Kidney (tissue), 13 donors: ENCODE measurements at regions not wholly inside any gene's neighbourhood (a gene's known extent, or its start where the extent isn't known, plus 50 kb on each side); places are given as distances from the start of the nearest gene placed in this dataset.

Experiments used
- DNase-seq, 5 donors: peaks; one replicate each; pipeline ENCODE4 v3.0.0-alpha.2; 2013 to 2020
- FAIRE-seq: peaks from 2 replicates; lab custom pipeline; 2012; peaks lifted over from hg19 to GRCh38; lab: Jason Lieb, UNC
- H3K27ac ChIP-seq, 2 donors: one replicate each; pipeline ENCODE4 v1.7.0; 2013; ENCODE audit warnings: low read depth in 2 of 2, low read length in 2 of 2, inconsistent platforms in 1 of 2
- H3K27me3 ChIP-seq: one replicate; pipeline ENCODE4 v1.7.1; 2013; ENCODE audit warnings: low read length, inconsistent platforms; ENCODE audit not compliant: control insufficient read depth, insufficient read depth
- H3K36me3 ChIP-seq, 3 donors: one replicate each; pipeline versions ENCODE4 v1.7.0 to v1.7.1; 2013; ENCODE audit warnings: low read length in 3 of 3, control low read depth in 1 of 3, inconsistent platforms in 1 of 3; ENCODE audit not compliant: insufficient read depth in 3 of 3, control insufficient read depth in 2 of 3
- H3K4me1 ChIP-seq, 3 donors: one replicate each; pipeline versions ENCODE4 v1.7.0 to v1.7.1; 2013; ENCODE audit warnings: low read length in 3 of 3, inconsistent platforms in 1 of 3, low read depth in 1 of 3; ENCODE audit not compliant: control insufficient read depth in 2 of 3, insufficient read depth in 2 of 3
- H3K4me3 ChIP-seq, 3 donors: one replicate each; pipeline versions ENCODE4 v1.7.0 to v1.8.1; 2013; ENCODE audit warnings: low read length in 3 of 3, control low read depth in 1 of 3, inconsistent platforms in 1 of 3
- H3K9ac ChIP-seq, 3 donors: one replicate each; pipeline versions ENCODE4 v1.7.0 to v1.7.1; 2013; ENCODE audit warnings: low read length in 3 of 3, control low read depth in 1 of 3, inconsistent platforms in 1 of 3
- H3K9me3 ChIP-seq, 3 donors: one replicate each; pipeline versions ENCODE4 v1.7.0 to v1.7.1; 2013; ENCODE audit warnings: low read length in 3 of 3, control low read depth in 1 of 3, inconsistent platforms in 1 of 3; ENCODE audit not compliant: control insufficient read depth in 2 of 3, insufficient read depth in 1 of 3
- intact Hi-C: fragments of 100-400 bp; cut with DNase I; formaldehyde crosslinking; loops from one replicate; pipeline ENCODE4 v1.11.1; 2022
- TF ChIP-seq, protein P1 (sequence below): IDR thresholded peaks from 3 replicates; pipeline ENCODE4 v1.5.1; 2012; ENCODE audit warnings: mild to moderate bottlenecking, moderate library complexity, borderline replicate concordance; ENCODE audit not compliant: insufficient read depth; ENCODE audit errors: extremely low read depth
- donor health status: control.
- donor health status: control.
- donor health status: control.
- donor health status: control.
- donor health status: control.
- donor health status: DM: yes; HTN: yes; CAD: no.
- donor health status: Normal renal cell carcinoma (clear cell type).

- no peak overlapping the region for H3K27ac ChIP-seq
- intact Hi-C loops, result no loop called here
- peaks cover 0 to 4% (median 0%) of the 10 kb centered on the region in 3 donors for H3K9me3 ChIP-seq
- TF ChIP-seq, protein P1, sequence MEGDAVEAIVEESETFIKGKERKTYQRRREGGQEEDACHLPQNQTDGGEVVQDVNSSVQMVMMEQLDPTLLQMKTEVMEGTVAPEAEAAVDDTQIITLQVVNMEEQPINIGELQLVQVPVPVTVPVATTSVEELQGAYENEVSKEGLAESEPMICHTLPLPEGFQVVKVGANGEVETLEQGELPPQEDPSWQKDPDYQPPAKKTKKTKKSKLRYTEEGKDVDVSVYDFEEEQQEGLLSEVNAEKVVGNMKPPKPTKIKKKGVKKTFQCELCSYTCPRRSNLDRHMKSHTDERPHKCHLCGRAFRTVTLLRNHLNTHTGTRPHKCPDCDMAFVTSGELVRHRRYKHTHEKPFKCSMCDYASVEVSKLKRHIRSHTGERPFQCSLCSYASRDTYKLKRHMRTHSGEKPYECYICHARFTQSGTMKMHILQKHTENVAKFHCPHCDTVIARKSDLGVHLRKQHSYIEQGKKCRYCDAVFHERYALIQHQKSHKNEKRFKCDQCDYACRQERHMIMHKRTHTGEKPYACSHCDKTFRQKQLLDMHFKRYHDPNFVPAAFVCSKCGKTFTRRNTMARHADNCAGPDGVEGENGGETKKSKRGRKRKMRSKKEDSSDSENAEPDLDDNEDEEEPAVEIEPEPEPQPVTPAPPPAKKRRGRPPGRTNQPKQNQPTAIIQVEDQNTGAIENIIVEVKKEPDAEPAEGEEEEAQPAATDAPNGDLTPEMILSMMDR, result no peak
- no peak for FAIRE-seq
- DNase-seq, result peak in 1 of 5 donors; percentile 29
- no peaks in the 10 kb centered on the region for H3K27me3 ChIP-seq
- no peak overlapping the region for H3K4me3 ChIP-seq
- no peak overlapping the region for H3K9ac ChIP-seq
- H3K36me3 ChIP-seq, result no peaks in the 10 kb centered on the region
- no peaks in the 10 kb centered on the region for H3K4me1 ChIP-seq
Measured at GRCh38 chr21:20388400-20388799, 609.8 kb upstream of the NCAM2 start.

DNA sequence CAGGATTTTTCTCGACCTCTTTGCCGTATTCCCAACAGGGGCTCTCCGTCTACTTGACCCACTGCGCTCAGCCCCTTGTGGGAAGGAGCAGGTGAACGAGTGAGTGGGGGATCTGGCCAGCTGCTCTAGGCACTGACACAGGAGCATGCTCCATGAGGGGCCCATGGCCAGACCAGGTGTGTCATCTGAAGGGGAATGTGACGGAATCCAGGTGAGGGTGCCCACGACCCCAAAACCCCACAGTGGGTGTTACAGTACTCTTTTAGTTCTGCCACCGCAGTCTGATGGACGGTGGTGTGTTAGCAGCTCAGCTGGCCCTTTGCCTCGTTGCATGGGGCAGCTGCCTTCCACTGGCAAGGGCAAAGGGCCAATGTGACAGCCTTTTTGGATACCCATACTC is 601.4 kb upstream of the NCAM2 start:
- no peak overlapping the region for H3K9ac ChIP-seq
- H3K4me1 ChIP-seq, result no peaks in the 10 kb centered on the region
- FAIRE-seq (no peak), DNase-seq (peak in 1 of 5 donors; percentile 37)
- no peaks in the 10 kb centered on the region for H3K27me3 ChIP-seq
- no peaks in the 10 kb centered on the region for H3K9me3 ChIP-seq
- TF ChIP-seq, protein P1, result no peak
- H3K36me3 ChIP-seq, result no peaks in the 10 kb centered on the region
- intact Hi-C loops, result no loop called here
- no peak overlapping the region for H3K4me3 ChIP-seq
- H3K27ac ChIP-seq, result no peak overlapping the region

- no peak overlapping the region for H3K27ac ChIP-seq
Measured at GRCh38 chr21:20404915-20405314, 593.3 kb upstream of the NCAM2 start.

More at GRCh38 chr21:20404915-20405314, 593.3 kb upstream of the NCAM2 start:
- Histone ChIP-seq H3K27me3 (no peaks in the 10 kb centered on the region), H3K9me3 (no peaks in the 10 kb centered on the region), H3K4me1 (no peaks in the 10 kb centered on the region), H3K9ac (no peak overlapping the region), H3K36me3 (no peaks in the 10 kb centered on the region), H3K4me3 (no peak overlapping the region)
- peak in 1 of 5 donors; percentile 4 for DNase-seq
- FAIRE-seq, result no peak
- intact Hi-C loops, result no loop called here
- TF ChIP-seq, protein P1, result no peak
